Cardiac fibroblast (primary cell): ENCODE measurements at regions not wholly inside any gene's neighbourhood (a gene's known extent, or its start where the extent isn't known, plus 50 kb on each side); places are given as distances from the start of the nearest gene placed in this dataset.

Experiments
- DNase-seq, 2 donors: peaks; one replicate each; pipeline versions ENCODE4 v3.0.0 to v3.0.0-alpha.2; 2010; ENCODE audit warnings: low read depth in 2 of 2
- H3K4me3 ChIP-seq, 2 donors: replicated peaks in 1 of 2; 1 replicate in 1 of 2; 2 replicates in 1 of 2; pipeline ENCODE4 v1.5.1; 2011; ENCODE audit warnings: low read depth in 2 of 2, low read length in 2 of 2, mild to moderate bottlenecking in 2 of 2, moderate library complexity in 1 of 2
- TF ChIP-seq, protein P1 (sequence below): IDR thresholded peaks from one replicate; pipeline ENCODE4 v1.5.1; 2011; ENCODE audit warnings: low read depth, mild to moderate bottlenecking, low read length, inconsistent platforms

DNA sequence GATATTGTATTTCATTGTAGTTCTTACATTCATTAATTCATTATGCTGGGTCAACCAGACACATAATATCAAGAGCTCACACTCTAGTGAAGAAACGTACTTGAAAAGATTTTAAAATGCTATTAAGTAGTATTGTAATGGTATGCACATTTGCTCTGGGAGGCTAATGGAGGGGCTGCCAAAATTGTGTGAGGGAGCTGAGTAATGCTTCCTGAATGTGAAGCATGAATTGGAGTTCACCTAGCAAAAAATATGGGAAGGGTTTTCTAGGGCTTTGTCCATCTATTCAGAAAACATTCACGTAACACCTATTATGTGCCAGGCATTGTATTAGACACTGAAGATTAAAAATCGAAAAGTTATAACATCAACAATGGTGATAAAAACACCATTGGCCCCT, 403.8 kb upstream of the PDE3A start:
- TF ChIP-seq, protein P1, sequence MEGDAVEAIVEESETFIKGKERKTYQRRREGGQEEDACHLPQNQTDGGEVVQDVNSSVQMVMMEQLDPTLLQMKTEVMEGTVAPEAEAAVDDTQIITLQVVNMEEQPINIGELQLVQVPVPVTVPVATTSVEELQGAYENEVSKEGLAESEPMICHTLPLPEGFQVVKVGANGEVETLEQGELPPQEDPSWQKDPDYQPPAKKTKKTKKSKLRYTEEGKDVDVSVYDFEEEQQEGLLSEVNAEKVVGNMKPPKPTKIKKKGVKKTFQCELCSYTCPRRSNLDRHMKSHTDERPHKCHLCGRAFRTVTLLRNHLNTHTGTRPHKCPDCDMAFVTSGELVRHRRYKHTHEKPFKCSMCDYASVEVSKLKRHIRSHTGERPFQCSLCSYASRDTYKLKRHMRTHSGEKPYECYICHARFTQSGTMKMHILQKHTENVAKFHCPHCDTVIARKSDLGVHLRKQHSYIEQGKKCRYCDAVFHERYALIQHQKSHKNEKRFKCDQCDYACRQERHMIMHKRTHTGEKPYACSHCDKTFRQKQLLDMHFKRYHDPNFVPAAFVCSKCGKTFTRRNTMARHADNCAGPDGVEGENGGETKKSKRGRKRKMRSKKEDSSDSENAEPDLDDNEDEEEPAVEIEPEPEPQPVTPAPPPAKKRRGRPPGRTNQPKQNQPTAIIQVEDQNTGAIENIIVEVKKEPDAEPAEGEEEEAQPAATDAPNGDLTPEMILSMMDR, result no peak
- H3K4me3 ChIP-seq, result no peak overlapping the region
- peak; percentile 67 to 70 for DNase-seq

DNA sequence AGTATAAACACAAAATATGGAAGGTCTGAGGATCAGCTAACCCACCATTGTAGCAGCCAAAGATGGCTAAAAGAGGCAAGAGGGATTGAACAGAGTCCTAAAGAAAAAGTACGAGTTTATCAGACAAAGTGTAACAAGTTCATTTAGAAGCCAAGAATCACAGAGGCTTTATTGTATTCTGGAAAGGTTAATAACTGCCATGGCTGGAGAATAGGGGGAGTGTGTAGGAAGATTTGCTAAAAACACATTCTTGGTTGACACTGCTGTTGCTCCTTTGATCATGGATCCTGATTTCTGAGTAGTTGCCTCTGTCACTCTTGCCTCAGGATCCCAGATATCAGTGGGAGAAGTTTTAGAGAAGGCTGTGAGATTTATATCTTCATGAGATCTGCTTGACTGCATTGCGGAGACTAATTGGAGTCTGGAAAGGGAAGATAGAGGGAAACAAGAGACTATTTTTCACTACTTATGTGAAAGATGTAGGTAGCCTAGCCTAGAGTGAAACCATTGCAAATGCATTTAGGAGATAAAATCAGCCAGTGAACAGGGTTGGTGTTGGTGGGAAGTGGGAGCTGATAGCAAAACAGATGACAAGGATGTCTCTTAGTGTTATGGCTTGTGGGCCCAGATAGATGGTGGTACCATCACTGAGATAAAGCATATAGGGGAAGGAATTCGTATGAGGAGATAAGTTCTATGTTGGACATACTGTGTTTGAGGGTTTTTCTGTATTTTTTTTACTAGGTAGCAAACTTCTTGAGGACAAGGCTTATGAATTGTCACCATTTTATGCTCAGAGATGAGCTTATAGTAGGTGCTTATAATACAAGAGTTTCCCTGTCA, 402.9 kb upstream of the PDE3A start:
- no peak for DNase-seq
- TF ChIP-seq, protein P1, result no peak
- H3K4me3 ChIP-seq, result no peak overlapping the region

DNA sequence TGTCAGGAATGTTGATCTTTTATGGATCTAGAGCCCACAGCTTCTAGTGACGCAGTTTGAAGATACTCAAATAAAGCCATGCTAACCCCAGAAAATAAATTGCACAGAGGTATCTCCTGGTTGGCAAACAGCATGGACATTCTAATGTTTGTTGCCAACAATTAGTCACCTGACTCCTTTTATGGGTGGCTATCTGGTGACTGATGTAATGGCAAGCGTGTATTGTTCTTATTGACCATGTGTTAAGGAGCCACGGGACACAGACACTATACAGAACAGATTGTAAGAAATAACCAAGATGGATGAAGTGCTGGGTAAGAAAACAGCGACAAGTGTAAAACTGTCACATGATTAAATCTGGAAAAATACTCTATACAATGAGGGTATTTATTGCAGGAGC, 401.3 kb upstream of the PDE3A start:
- no peak overlapping the region for H3K4me3 ChIP-seq
- peak in 1 of 2 donors; percentile 55 for DNase-seq
- TF ChIP-seq, protein P1, result no peak

DNA sequence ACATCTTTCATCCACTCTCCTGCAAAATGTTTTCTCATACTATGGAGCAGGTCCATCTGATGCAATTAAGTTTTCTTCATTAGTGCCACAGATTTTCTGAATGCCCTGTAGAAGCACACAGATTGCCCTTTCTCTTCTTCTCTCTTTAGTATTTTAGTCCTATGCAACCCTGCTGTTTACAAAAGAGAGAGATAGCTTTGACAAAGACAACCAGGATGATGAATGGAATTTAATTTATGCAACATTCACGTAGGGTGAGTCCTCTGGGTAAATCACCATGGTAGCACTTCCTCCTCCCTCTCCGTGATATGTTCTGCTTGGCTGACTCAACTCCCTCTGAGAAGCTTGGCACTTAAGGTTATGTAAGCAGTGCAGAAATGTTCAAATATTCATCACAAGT, 400.9 kb upstream of the PDE3A start:
- H3K4me3 ChIP-seq, result no peak overlapping the region
- TF ChIP-seq, protein P1, result no peak
- peak; percentile 96 to 99 for DNase-seq

DNA sequence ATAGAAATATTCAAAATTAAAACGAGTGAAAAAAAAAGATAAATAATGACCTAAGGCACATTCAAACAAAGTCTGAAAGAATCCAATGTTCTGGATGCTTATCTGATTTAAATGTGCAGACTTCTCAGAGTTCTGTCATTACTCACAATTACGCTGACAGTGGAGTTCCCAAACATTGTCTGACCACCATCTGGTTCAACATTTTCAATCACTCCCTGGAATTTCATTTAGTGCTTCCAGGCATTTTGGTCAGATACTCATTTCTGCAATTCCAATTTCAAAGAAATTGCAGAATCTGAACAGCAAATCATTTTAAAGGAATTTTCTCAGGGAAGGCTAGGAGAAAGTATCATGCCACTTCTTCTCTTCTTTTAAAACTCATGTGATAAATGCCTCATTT, 398.2 kb upstream of the PDE3A start:
- TF ChIP-seq, protein P1, result no peak
- H3K4me3 ChIP-seq, result no peak overlapping the region
- peak; percentile 73 to 87 for DNase-seq

DNA sequence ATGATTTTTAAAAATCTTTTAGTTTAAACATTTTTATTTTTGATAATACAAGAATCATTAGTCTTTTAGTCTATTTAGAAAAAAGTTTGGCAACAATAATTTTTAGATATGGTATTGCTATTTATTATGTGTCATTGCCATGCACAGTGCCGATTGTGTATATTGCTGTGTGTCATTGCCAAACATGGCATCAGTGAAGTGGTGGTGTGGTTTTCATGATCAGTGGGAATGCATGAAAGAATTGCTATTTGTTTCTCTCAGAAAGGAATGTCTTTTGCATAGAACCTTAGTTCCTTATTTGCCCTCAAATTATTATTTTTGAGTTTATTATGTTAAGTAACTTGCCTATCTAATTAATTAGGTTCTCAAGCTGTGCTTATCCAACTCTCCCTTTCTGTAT, 397.5 kb upstream of the PDE3A start:
- DNase-seq, result no peak
- TF ChIP-seq, protein P1, result no peak
- H3K4me3 ChIP-seq, result no peak overlapping the region
